ENCODE measurements at regions not wholly inside any gene's neighbourhood (a gene's known extent, or its start where the extent isn't known, plus 50 kb on each side); places are given as distances from the start of the nearest gene placed in this dataset.

DNA sequence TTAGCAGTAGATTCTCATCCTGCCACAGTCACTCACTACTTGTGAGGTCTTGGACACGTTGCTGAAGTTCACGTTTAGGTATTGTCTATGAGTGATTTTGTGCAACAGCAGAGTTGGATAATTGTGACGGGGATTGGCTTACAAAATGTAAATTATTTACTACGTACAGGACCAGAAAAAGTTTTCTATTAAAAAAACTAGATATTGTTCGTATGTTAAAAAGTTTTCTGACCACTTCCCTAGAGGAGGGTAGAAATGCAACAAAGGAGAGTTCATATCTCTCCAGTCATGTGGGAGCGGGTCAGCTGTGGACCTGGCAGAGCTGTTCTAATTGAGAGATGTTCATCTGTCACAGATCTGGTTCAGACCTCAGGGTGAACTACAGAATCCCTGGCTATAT lies 976.1 kb upstream of the NUDT12 start:
- no peak overlapping the region for H2AFZ ChIP-seq (ENCODE audit: low read depth, low read length)
- TF ChIP-seq, protein P1, sequence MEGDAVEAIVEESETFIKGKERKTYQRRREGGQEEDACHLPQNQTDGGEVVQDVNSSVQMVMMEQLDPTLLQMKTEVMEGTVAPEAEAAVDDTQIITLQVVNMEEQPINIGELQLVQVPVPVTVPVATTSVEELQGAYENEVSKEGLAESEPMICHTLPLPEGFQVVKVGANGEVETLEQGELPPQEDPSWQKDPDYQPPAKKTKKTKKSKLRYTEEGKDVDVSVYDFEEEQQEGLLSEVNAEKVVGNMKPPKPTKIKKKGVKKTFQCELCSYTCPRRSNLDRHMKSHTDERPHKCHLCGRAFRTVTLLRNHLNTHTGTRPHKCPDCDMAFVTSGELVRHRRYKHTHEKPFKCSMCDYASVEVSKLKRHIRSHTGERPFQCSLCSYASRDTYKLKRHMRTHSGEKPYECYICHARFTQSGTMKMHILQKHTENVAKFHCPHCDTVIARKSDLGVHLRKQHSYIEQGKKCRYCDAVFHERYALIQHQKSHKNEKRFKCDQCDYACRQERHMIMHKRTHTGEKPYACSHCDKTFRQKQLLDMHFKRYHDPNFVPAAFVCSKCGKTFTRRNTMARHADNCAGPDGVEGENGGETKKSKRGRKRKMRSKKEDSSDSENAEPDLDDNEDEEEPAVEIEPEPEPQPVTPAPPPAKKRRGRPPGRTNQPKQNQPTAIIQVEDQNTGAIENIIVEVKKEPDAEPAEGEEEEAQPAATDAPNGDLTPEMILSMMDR (IDR thresholded peaks at IDR 0.05; ENCODE audit: extremely low read depth in 1 of 2, insufficient read depth in 1 of 2, low read depth in 1 of 2, low read length in 2 of 2): no peak
- TF ChIP-seq EZH2 (IDR thresholded peaks at IDR 0.05; ENCODE audit: borderline replicate concordance, low read depth, low read length, severe bottlenecking) (no peak), MYC (IDR thresholded peaks at IDR 0.05; ENCODE audit: low read depth, low read length) (no peak), POLR2AphosphoS5 (IDR thresholded peaks at IDR 0.05; ENCODE audit: insufficient read depth, low read depth, low read length) (no peak), JUN (IDR thresholded peaks at IDR 0.05; ENCODE audit: borderline replicate concordance, insufficient read depth, insufficient read length, low read depth) (no peak), FOS (IDR thresholded peaks at IDR 0.05; ENCODE audit: borderline replicate concordance, insufficient read depth, low read length) (no peak), GATA2 (IDR thresholded peaks at IDR 0.05; ENCODE audit: insufficient read depth, insufficient read length, low read depth, low read length) (no peak), POLR2A (IDR thresholded peaks at IDR 0.05; ENCODE audit: low read depth, low read length) (no peak)
- TF ChIP-seq, protein P2, sequence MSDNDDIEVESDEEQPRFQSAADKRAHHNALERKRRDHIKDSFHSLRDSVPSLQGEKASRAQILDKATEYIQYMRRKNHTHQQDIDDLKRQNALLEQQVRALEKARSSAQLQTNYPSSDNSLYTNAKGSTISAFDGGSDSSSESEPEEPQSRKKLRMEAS (IDR thresholded peaks at IDR 0.05; ENCODE audit: insufficient read depth, insufficient read length): no peak
- no peaks in the 10 kb centered on the region for H3K27me3 ChIP-seq (ENCODE audit: control insufficient read depth in 2 of 2, insufficient read depth in 2 of 2, low read length in 2 of 2)
- H3K4me3 ChIP-seq (replicated peaks in 1 of 3; ENCODE audit: insufficient read depth in 1 of 3, low read depth in 1 of 3, low read length in 3 of 3): no peak overlapping the region
- no peak overlapping the region for H3K9ac ChIP-seq (replicated peaks; ENCODE audit: extremely low read depth, insufficient read depth, low read length)
- CTCF ChIA-PET: interaction anchor here (0.9 kb wide), 1 partner anchor 25 kb away, joined by 4 read pairs; no protein-coding TSS in a partner anchor
- DNase-seq (ENCODE audit: low read depth, low spot score) (no peak), FAIRE-seq (no peak)
- H3K9me3 ChIP-seq (replicated peaks; ENCODE audit: control insufficient read depth, insufficient read depth, low read length): no peaks in the 10 kb centered on the region
- H3K36me3 ChIP-seq (ENCODE audit: control insufficient read depth in 2 of 2, extremely low read depth in 1 of 2, insufficient read depth in 2 of 2, low read length in 2 of 2): no peaks in the 10 kb centered on the region
- no peaks in the 10 kb centered on the region for H3K9me1 ChIP-seq (replicated peaks; ENCODE audit: control insufficient read depth, extremely low read depth, insufficient read depth, low read length)
- peaks cover 5% of the 10 kb centered on the region for H3K4me1 ChIP-seq (ENCODE audit: control insufficient read depth, extremely low read depth, insufficient read depth, low read length)
- no TSS peak for BruUV-seq (replicated peaks)
- no peak overlapping the region for H3K4me2 ChIP-seq (ENCODE audit: insufficient read depth, low read length)
- no peaks in the 10 kb centered on the region for H4K20me1 ChIP-seq (replicated peaks; ENCODE audit: control insufficient read depth, extremely low read depth, insufficient read depth, low read length)
- H3K79me2 ChIP-seq (ENCODE audit: control insufficient read depth, insufficient read depth, low read length): no peaks in the 10 kb centered on the region
- intact Hi-C loops (cut with micrococcal nuclease) (no loop called here), dilution Hi-C loops (cut with MboI; ENCODE audit: extremely low pct_ligation_motif_present, low sequenced_read_pairs) (no loop called here)
- no peak overlapping the region for H3K27ac ChIP-seq (ENCODE audit: insufficient read depth, low read depth, low read length)
- POLR2A ChIA-PET: no interaction called here

Measured in endothelial cell of umbilical vein (primary cell).